ENCODE measurements at regions not wholly inside any gene's neighbourhood (a gene's known extent, or its start where the extent isn't known, plus 50 kb on each side); places are given as distances from the start of the nearest gene placed in this dataset.

DNA sequence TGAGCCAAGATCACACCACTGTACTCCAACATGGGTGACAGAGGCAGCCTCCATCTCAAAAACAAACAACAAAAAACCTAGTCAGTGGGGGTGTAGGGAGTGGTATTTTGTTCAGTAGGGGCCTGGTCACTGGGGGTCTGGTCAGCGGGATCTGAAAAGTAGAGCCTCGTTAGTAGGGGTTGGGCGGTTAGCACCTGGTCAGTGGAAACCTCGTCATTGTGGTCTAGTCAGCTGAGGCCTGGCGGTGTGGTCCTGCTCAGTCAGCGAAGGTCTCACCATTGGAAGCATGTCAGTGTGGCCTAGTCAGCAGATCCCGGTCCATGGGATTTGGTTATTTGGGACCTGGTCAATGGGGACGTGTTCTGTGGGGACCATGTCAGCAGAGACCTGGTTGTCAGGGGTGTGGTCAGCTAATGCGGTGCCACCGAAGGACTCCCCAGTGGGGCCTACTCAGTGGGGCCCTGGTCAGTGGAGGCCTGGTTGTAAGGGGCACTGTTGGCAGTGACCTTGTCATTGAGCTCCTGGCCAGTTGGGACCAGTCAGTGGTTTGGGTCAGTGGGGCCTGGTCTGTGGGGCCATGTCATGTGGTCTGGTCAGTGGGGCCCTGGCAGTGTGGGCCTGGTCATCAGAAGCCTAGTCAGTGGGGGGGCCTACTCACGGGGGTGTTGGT, 63.0 kb upstream of the TPM4 start:
- POLR2A ChIA-PET, result no interaction called here
- no peak overlapping the region for H3K27ac ChIP-seq
- ATAC-seq, result no peak
- no peak overlapping the region for H3K4me2 ChIP-seq
- no peak for FAIRE-seq
- no peaks in the 10 kb centered on the region for H3K4me1 ChIP-seq
- no peak for DNase-seq (ENCODE audit: low read depth in 1 of 2, low spot score in 1 of 2)
- WGBS (ENCODE audit: missing lambda C conversion rate), result 90% methylated on average over 7 of the region's 11 CpGs
- TF ChIP-seq MAX (IDR thresholded peaks at IDR 0.05), result no peak
- TF ChIP-seq REST (IDR thresholded peaks at IDR 0.05), result no peak
- no peak for TF ChIP-seq HDAC2 (IDR thresholded peaks at IDR 0.05)
- TF ChIP-seq HEYL (CRISPR knock-in tag; IDR thresholded peaks at IDR 0.05), result no peak
- no peak for TF ChIP-seq POLR2AphosphoS2 (conservative IDR thresholded peaks at IDR 0.05; ENCODE audit: low read length)
- TF ChIP-seq JUN (IDR thresholded peaks at IDR 0.05), result no peak
- no peak for TF ChIP-seq CBX2 (IDR thresholded peaks at IDR 0.05; ENCODE audit: borderline replicate concordance, low read depth)
- no peak for TF ChIP-seq SREBF2 (IDR thresholded peaks at IDR 0.05)
- TF ChIP-seq E2F6 (IDR thresholded peaks at IDR 0.05; ENCODE audit: borderline replicate concordance, low read depth), result no peak
- no peak for TF ChIP-seq CTCF (IDR thresholded peaks at IDR 0.05)
- TF ChIP-seq BHLHE40 (IDR thresholded peaks at IDR 0.05; ENCODE audit: low read depth, low read length), result no peak
- no peak for TF ChIP-seq ZC3H11A (IDR thresholded peaks at IDR 0.05)
- TF ChIP-seq MAFK (IDR thresholded peaks at IDR 0.05; ENCODE audit: partially characterized antibody), result no peak
- no peak for TF ChIP-seq POLR2A (IDR thresholded peaks at IDR 0.05; ENCODE audit: low read length)
- TF ChIP-seq CHD2 (IDR thresholded peaks at IDR 0.05; ENCODE audit: low read length, partially characterized antibody), result no peak
- TF ChIP-seq PHF8 (IDR thresholded peaks at IDR 0.05; ENCODE audit: borderline replicate concordance, low read depth), result no peak
- TF ChIP-seq, protein P1, sequence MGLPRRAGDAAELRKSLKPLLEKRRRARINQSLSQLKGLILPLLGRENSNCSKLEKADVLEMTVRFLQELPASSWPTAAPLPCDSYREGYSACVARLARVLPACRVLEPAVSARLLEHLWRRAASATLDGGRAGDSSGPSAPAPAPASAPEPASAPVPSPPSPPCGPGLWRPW (IDR thresholded peaks at IDR 0.05), result no peak
- TF ChIP-seq HOXB13 (CRISPR knock-in tag; IDR thresholded peaks at IDR 0.05; ENCODE audit: low read depth), result no peak
- TF ChIP-seq, protein P2, sequence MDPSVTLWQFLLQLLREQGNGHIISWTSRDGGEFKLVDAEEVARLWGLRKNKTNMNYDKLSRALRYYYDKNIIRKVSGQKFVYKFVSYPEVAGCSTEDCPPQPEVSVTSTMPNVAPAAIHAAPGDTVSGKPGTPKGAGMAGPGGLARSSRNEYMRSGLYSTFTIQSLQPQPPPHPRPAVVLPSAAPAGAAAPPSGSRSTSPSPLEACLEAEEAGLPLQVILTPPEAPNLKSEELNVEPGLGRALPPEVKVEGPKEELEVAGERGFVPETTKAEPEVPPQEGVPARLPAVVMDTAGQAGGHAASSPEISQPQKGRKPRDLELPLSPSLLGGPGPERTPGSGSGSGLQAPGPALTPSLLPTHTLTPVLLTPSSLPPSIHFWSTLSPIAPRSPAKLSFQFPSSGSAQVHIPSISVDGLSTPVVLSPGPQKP (IDR thresholded peaks at IDR 0.05; ENCODE audit: low read depth, low read length), result no peak
- TF ChIP-seq KDM5A (IDR thresholded peaks at IDR 0.05), result no peak
- H3K4me3 ChIP-seq, result no peak overlapping the region
- no peaks in the 10 kb centered on the region for H3K9me3 ChIP-seq
- CTCF ChIA-PET, result interaction anchor here (0.7 kb wide), 1 partner anchor 115 kb away, joined by 4 read pairs; no protein-coding TSS in a partner anchor

Data from A549 (cell line).